ENCODE measurements at regions not wholly inside any gene's neighbourhood (a gene's known extent, or its start where the extent isn't known, plus 50 kb on each side); places are given as distances from the start of the nearest gene placed in this dataset.
"Not testable (repeated sequence)": the region's sequence is repeated elsewhere in the genome, so short reads cannot be mapped to it uniquely, and the experiment has no call there.

DNA sequence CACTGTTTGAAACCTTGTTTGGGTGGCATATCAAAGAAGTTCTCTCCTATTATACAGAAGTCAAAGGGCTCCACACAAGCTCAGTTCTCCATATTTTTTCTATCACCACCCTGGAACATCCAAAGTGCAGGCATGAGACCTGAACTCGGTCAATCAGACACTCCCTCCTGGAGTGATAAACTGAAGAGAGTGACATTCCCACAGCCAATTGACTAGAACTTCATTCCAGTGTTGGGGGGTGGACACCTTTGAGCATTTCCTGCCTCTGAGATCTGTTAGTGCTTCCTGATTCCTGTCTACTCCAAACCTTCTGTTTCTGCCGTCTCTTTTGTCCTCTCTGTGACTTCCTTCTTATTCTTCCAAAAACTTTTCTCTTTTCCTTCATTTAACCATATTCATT lies 220.7 kb upstream of the NOX3 start:
- no peak for DNase-seq (ENCODE audit: low spot score)

GRCh38 chr6:155670655-155671054 lies 215.0 kb upstream of the NOX3 start:
- no peak for DNase-seq (ENCODE audit: low spot score)

- DNase-seq (ENCODE audit: low spot score): no peak
These were observed 204.8 kb upstream of the NOX3 start for GRCh38 chr6:155660251-155660977.

- DNase-seq (ENCODE audit: low spot score): no peak
These were observed 200.4 kb upstream of the NOX3 start for GRCh38 chr6:155656024-155656423.

GRCh38 chr6:155654474-155654873 lies 198.8 kb upstream of the NOX3 start:
- DNase-seq (ENCODE audit: low spot score): no peak

- no peak for DNase-seq (ENCODE audit: low spot score)
These were observed 192.7 kb upstream of the NOX3 start for GRCh38 chr6:155648301-155648700.

GRCh38 chr6:155647354-155647753 lies 191.7 kb upstream of the NOX3 start:
- no peak for DNase-seq (ENCODE audit: low spot score)

DNA sequence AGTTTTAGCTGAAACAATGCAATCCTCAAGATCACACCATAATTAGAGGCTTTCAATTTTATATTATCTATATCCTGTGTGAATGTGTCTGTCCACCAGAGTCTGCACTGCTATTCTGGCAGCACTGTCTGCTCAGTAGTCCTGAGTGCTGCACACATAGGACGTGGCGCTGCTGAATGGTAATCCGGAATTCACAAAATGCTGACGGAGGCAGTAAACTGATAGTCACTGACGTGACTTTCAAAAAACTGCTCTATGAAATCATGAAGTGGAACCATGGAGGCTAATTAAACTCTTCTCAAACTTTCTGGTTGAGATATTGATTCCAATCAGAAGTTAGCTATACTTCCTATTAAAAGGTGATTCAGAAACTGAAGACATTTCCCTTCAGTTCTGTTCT lies 190.8 kb upstream of the NOX3 start:
- no peak for DNase-seq (ENCODE audit: low spot score)

GRCh38 chr6:155645325-155645724 lies 189.7 kb upstream of the NOX3 start:
- DNase-seq (ENCODE audit: low spot score): no peak

GRCh38 chr6:155641603-155642002 lies 186.0 kb upstream of the NOX3 start:
- no peak for DNase-seq (ENCODE audit: low spot score)

GRCh38 chr6:155638200-155638599 lies 182.6 kb upstream of the NOX3 start:
- no peak for DNase-seq (ENCODE audit: low spot score)

DNA sequence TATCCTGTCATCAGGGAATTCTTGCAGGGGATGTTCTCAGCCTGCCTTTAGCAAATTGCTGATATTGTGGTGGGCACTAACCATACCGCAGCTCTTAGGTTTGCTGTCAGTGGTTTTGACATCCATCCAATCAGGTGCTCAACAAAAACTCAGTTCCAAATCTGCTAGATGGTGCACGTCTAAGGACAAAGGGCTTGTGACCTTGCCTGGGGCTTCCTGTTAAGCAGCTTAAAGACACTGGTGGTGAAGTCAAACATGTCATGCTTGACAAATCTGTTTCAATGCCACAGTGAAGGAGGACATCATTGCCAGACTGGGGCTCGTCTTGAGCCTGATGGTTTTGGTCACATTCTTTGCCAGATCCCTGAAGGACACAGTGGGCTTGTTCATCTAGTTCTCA lies 179.8 kb upstream of the NOX3 start:
- no peak for DNase-seq (ENCODE audit: low spot score)

DNA sequence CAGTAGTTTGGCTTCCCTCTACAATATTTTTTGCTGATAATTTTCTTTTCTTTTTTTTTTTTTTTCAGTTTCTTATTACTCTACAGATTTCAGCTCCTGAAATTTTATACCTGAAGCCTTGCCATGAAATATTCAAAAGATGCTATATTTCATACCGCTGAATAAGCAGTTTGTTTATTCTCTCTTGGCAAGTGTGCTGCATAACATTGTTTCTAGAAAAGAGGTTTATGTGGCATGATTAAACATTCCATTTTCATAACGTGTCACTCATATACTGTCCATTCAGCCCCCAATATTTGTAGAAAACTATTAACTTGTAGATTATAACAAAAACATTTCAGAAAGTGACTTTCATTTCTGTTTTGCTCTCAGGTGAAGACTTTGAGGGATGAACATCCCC lies 174.4 kb upstream of the NOX3 start:
- DNase-seq (ENCODE audit: low spot score): no peak

- DNase-seq (ENCODE audit: low spot score): no peak
These were observed 174.0 kb upstream of the NOX3 start for GRCh38 chr6:155629652-155630051.

GRCh38 chr6:155628306-155628705 lies 172.7 kb upstream of the NOX3 start:
- no peak for DNase-seq (ENCODE audit: low spot score)

GRCh38 chr6:155627722-155628212 lies 172.1 kb upstream of the NOX3 start:
- not testable (repeated sequence) for DNase-seq (ENCODE audit: low spot score)

DNA sequence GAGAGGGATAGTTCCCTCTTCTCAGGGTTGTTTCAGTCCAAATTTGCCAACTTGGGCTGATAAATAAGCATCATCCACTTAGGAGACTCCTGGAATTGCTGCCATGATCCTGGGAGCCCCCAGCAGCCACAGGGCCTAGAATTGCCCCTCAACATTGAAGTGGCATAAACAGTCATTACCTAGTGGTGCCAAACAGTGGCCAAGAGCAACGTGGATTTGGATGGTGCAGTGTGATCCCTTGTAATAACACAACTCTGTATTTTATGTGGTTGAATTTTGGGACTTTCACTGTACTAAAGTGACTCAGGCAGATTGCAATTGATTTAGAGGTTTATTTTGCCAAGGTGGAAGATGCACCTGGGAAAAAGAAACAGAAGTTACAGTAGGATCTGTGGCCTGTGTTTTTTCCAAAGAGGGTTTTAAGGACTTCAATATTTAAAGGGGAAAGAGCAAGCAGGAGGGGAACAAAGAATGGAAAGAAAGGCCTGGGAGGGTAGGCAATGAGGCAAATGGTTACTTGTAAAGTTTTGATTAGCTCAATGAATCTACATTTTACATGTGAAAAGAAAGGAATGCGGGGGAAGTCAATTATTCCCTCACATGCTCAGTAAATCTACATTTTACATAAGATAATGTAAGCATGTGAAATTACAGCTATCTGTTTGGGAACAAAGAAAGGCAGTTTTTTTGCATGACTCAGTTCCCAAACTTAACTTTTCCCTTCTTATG lies 168.0 kb upstream of the NOX3 start:
- no peak for DNase-seq (ENCODE audit: low spot score)

- DNase-seq (ENCODE audit: low spot score): no peak
These were observed 159.0 kb upstream of the NOX3 start for GRCh38 chr6:155614606-155615005.

DNA sequence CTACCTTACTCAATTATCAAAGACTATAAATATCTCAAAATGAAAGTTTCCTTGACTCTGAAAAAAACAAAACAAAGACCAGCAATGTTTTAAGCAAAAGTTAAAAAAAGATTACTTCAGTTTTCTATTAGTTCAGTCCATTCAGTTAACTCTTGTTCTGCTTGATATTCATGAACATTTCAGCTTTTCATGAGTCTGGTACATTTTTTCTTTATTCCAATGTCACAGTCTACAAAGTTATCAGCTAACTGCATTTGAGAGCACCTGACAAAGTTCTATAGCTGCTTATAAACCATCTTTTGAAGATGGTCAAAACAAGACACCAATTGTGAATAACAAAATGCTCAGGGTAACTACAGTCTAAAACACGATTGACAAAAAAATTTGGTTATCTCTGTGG lies 156.1 kb upstream of the NOX3 start:
- DNase-seq (ENCODE audit: low spot score): no peak

DNA sequence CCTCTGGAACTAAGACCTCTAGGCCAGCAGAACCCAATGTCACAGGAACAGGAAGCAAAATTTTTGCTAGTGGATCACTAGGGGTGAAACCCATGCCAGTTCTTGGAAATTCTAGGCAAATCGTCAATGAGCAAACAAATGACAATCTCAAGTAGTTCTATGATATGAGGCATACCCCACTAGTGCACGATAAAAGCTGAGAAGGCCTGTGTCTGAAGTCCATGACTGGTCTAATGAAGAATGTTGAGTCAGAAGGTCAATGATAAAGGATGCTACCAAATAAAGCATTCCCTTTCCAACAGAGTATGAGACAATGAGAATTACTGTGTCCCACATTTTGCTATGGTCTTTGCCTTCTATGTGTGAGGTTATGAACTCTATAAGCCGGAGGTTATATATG lies 149.4 kb upstream of the NOX3 start:
- no peak for DNase-seq (ENCODE audit: low spot score)

DNA sequence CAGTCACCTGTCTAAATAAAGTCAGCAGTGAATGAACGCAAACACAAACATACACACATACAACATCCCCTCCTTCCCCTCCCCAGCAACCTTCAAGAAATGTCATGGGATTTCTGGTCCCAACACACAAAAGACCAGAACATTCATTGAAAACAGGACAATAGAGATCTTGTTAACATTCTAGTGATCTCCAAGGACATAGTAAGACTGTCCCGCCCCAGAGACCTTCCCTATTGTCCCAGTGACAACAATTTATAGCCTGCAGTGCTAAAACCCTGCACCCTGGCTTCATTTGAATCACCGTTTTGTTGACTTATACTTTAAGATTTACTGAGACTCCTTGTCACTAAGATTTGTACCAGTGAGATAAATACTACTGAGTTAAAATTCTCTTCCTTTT lies 143.9 kb upstream of the NOX3 start:
- DNase-seq (ENCODE audit: low spot score): no peak

- DNase-seq (ENCODE audit: low spot score): no peak
These were observed 143.5 kb upstream of the NOX3 start for GRCh38 chr6:155599160-155599559.

DNA sequence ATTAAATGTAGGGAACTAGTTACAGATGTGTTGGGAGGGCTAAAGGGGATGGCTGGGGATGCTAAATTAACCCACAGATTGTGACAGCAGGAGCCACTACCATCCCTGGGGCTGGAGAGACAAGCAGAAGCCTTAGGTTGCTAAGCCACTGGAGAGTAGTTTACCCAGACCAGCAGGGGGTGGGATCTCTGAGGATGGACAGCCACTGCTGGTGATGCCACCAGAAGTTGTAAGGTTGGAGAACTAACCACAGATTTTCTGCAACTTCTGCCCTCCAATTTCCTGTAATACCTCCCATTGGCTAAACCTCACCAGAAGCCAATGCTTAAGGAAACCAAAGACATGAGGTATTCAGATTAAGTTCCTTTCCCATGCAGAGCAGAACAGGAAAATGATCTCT lies 139.6 kb upstream of the NOX3 start:
- DNase-seq (ENCODE audit: low spot score): no peak

DNA sequence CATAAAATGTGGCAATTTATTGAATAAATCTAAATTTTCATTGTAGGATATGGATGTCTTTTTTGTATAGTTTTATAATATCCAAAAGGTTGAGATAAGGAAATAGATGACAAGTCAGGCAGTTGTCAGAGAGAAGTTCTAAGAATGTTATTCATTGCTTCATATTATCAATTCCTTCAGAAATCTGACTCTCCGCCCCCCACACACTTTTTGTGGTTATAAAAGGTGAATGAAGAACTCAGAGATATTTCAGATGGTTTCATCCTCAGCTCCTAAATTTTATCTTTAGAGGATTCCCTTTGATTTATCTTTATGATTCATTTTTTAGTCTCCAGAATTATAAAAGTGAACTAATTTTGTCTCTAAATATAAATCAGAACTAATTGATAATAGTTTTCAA lies 136.1 kb upstream of the NOX3 start:
- no peak for DNase-seq (ENCODE audit: low spot score)
